Right atrium auricular region (tissue), 2 donors: ENCODE measurements at regions not wholly inside any gene's neighbourhood (a gene's known extent, or its start where the extent isn't known, plus 50 kb on each side); places are given as distances from the start of the nearest gene placed in this dataset.

ENCODE experiments used
- DNase-seq: peaks from one replicate; pipeline ENCODE4 v3.0.0-alpha.2; 2019; ENCODE audit warnings: low spot score
- H3K27ac ChIP-seq, 2 donors: fragments of 200-600 bp; sonication (generic); 1 replicate in 1 of 2; 2 replicates in 1 of 2; pipeline ENCODE4 v1.5.1; 2016 to 2019
- H3K27me3 ChIP-seq, 2 donors: fragments of 200-600 bp; sonication (generic); one replicate each; pipeline versions ENCODE4 v1.5.1 to v1.6.0; 2017 to 2019
- H3K36me3 ChIP-seq: fragments of 200-600 bp; sonication (generic); one replicate; pipeline ENCODE4 v1.5.1; 2016
- H3K4me1 ChIP-seq, 2 donors: fragments of 200-600 bp; sonication (generic); one replicate each; pipeline versions ENCODE4 v1.5.1 to v1.6.0; 2017 to 2019
- H3K4me3 ChIP-seq, 2 donors: fragments of 200-600 bp; sonication (generic); 1 replicate in 1 of 2; 2 replicates in 1 of 2; pipeline ENCODE4 v1.5.1; 2017 to 2019; ENCODE audit warnings: mild to moderate bottlenecking in 1 of 2, moderate library complexity in 1 of 2
- H3K9me3 ChIP-seq, 2 donors: fragments of 200-600 bp; sonication (generic); one replicate each; pipeline ENCODE4 v1.5.1; 2019
- TF ChIP-seq, protein P1 (sequence below), 2 donors: fragments of 200-600 bp; sonication (generic); IDR thresholded peaks; one replicate each; pipeline ENCODE4 v1.5.1; 2019; ENCODE audit warnings: antibody characterized with exemption in 2 of 2

- Histone ChIP-seq H3K4me1 (peaks cover 0 to 16% of the 10 kb centered on the region in 2 donors), H3K9me3 (no peaks in the 10 kb centered on the region), H3K36me3 (peaks cover 11% of the 10 kb centered on the region), H3K27ac (peak overlapping the region; percentile 8 to 68), H3K4me3 (no peak overlapping the region), H3K27me3 (no peaks in the 10 kb centered on the region)
- DNase-seq = no peak
- TF ChIP-seq, protein P1, sequence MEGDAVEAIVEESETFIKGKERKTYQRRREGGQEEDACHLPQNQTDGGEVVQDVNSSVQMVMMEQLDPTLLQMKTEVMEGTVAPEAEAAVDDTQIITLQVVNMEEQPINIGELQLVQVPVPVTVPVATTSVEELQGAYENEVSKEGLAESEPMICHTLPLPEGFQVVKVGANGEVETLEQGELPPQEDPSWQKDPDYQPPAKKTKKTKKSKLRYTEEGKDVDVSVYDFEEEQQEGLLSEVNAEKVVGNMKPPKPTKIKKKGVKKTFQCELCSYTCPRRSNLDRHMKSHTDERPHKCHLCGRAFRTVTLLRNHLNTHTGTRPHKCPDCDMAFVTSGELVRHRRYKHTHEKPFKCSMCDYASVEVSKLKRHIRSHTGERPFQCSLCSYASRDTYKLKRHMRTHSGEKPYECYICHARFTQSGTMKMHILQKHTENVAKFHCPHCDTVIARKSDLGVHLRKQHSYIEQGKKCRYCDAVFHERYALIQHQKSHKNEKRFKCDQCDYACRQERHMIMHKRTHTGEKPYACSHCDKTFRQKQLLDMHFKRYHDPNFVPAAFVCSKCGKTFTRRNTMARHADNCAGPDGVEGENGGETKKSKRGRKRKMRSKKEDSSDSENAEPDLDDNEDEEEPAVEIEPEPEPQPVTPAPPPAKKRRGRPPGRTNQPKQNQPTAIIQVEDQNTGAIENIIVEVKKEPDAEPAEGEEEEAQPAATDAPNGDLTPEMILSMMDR (IDR thresholded peaks at IDR 0.05) = no peak
Measured at GRCh38 chr1:184860535-184860934, 105.9 kb upstream of the EDEM3 start.

DNA sequence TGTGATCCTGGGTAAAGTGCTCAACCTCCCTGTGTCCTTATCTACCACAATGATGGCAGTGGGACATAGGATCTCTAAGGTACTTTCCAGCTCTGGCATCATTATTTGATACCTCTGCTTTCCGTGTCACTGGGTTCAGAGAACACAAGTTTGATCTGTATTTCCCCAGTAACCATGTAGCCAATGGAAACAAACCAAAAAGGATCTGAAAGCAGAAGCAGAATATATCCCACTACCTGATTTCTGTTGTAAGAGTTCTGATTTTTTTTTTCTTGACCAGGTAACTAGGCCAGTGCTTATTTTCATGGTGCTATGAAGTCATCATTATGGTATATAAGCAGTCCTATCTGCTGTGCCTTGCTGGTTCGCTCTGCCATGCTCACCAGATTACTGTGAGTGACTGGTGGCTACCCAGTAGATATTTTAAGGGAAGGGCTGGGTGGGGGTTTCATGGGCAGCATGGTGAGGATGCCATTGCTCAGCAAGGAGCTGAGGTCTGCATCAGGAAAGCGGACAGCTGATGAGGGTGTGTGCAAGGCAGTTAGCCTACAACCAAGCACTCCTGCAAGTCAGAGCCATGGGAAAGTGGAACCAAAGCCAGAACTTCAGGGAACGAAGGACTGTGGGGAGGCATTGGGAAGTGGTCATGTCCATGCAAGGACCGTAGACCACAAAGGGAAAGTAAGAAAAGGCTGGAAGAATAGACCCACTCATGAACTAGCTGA is 104.9 kb upstream of the EDEM3 start:
- DNase-seq = no peak
- Histone ChIP-seq H3K9me3 (no peaks in the 10 kb centered on the region), H3K4me1 (peaks cover 0 to 25% of the 10 kb centered on the region in 2 donors), H3K27me3 (no peaks in the 10 kb centered on the region), H3K36me3 (peaks cover 11% of the 10 kb centered on the region), H3K27ac (no peak overlapping the region), H3K4me3 (no peak overlapping the region)
- TF ChIP-seq, protein P1 (IDR thresholded peaks at IDR 0.05) = no peak

DNA sequence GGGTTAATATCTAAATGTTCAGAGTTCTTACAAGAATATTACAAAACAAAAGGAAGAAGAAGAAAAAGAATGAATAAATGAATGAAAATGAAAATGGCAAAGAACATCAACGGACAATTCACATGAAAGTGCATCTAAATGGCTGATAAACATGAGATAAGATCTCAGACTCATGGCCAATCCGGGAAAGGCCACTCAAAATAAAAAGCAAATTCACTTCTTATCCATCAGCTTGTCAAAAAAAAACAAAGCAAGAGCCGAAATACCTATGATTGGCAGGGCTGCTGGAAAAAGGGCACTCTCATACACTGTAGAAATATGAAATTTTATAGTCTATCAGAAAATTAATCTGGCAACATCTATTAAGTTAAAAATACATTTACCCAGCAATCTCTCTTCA is 103.6 kb upstream of the EDEM3 start:
- DNase-seq = no peak
- Histone ChIP-seq H3K36me3 (peaks cover 6% of the 10 kb centered on the region), H3K27me3 (no peaks in the 10 kb centered on the region), H3K4me1 (peaks cover 0 to 34% of the 10 kb centered on the region in 2 donors), H3K4me3 (no peak overlapping the region), H3K9me3 (no peaks in the 10 kb centered on the region), H3K27ac (no peak overlapping the region)
- TF ChIP-seq, protein P1 (IDR thresholded peaks at IDR 0.05) = no peak

- Histone ChIP-seq H3K27ac (no peak overlapping the region), H3K36me3 (peaks cover 11% of the 10 kb centered on the region), H3K27me3 (no peaks in the 10 kb centered on the region), H3K9me3 (no peaks in the 10 kb centered on the region), H3K4me3 (no peak overlapping the region), H3K4me1 (peaks cover 0 to 19% of the 10 kb centered on the region in 2 donors)
- TF ChIP-seq, protein P1 (IDR thresholded peaks at IDR 0.05) = no peak
- no peak for DNase-seq
Measured at GRCh38 chr1:184854496-184855140, 100.0 kb upstream of the EDEM3 start.

DNA sequence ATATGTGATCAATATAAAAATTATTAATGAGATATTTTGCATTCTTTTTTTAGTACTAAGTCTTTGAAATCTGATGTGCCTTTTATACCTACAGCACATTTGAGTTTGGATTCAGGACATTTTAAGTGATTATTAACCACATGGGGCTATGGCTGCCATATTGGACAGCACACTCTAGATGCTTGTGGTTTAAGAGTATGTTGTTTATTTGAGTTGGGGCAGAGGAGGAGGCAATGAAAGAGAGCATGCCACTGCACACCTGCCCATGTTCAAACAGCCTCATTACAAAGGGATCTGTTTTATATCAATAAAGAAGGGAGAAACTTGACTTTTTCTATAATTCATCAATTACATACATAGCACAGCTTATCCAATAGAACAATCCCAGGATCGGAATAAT is 99.4 kb upstream of the EDEM3 start:
- Histone ChIP-seq H3K36me3 (peaks cover 11% of the 10 kb centered on the region), H3K4me1 (peaks cover 0 to 19% of the 10 kb centered on the region in 2 donors), H3K27me3 (no peaks in the 10 kb centered on the region), H3K4me3 (no peak overlapping the region), H3K9me3 (no peaks in the 10 kb centered on the region), H3K27ac (no peak overlapping the region)
- DNase-seq = no peak
- TF ChIP-seq, protein P1 (IDR thresholded peaks at IDR 0.05) = no peak
